ENCODE measurements at regions not wholly inside any gene's neighbourhood (a gene's known extent, or its start where the extent isn't known, plus 50 kb on each side); places are given as distances from the start of the nearest gene placed in this dataset.

DNA sequence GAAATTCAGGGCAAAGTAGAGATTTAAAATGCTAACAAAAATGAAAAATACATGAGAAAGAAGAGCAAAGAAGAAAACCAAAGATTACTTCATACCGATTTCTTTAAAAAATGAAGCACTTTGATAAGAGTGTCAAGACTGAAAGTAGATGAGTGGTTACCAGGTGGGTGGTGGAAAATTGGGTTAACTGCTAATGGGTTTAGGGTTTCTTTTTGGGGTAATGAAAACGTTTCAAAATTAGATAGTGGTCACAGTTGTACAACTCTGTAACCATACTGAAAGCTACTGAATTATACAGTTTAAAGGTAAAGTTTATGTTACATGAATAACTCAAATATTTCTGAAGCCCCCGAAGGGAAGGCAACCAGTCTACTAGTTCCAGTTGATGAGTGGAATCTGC, 179.4 kb downstream of the NDFIP2 start:
- TF ChIP-seq, protein P1, sequence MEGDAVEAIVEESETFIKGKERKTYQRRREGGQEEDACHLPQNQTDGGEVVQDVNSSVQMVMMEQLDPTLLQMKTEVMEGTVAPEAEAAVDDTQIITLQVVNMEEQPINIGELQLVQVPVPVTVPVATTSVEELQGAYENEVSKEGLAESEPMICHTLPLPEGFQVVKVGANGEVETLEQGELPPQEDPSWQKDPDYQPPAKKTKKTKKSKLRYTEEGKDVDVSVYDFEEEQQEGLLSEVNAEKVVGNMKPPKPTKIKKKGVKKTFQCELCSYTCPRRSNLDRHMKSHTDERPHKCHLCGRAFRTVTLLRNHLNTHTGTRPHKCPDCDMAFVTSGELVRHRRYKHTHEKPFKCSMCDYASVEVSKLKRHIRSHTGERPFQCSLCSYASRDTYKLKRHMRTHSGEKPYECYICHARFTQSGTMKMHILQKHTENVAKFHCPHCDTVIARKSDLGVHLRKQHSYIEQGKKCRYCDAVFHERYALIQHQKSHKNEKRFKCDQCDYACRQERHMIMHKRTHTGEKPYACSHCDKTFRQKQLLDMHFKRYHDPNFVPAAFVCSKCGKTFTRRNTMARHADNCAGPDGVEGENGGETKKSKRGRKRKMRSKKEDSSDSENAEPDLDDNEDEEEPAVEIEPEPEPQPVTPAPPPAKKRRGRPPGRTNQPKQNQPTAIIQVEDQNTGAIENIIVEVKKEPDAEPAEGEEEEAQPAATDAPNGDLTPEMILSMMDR (IDR thresholded peaks at IDR 0.05): no peak
- TF ChIP-seq POLR2AphosphoS5 (IDR thresholded peaks at IDR 0.05) (no peak), POLR2A (IDR thresholded peaks at IDR 0.05) (no peak)

Data from breast epithelium (tissue), 3 donors.